Vagina (tissue), 2 donors: ENCODE measurements at regions not wholly inside any gene's neighbourhood (a gene's known extent, or its start where the extent isn't known, plus 50 kb on each side); places are given as distances from the start of the nearest gene placed in this dataset.
A peak's percentile ranks its signal among the peaks of the same experiment; 100 is the strongest.

Experiments
- DNase-seq, 2 donors: peaks; one replicate each; pipeline ENCODE4 v3.0.0-alpha.2; 2017; ENCODE audit errors: extremely low spot score in 2 of 2
- H3K27ac ChIP-seq: fragments of 200-600 bp; sonication (generic); one replicate; pipeline ENCODE4 v1.5.1; 2019
- H3K27me3 ChIP-seq: fragments of 200-600 bp; sonication (generic); one replicate; pipeline ENCODE4 v1.5.1; 2019
- H3K36me3 ChIP-seq, 2 donors: fragments of 200-600 bp; sonication (generic); one replicate each; pipeline ENCODE4 v1.5.1; 2017 to 2019
- H3K4me1 ChIP-seq: fragments of 200-600 bp; sonication (generic); one replicate; pipeline ENCODE4 v1.5.1; 2019
- H3K4me3 ChIP-seq, 2 donors: fragments of 200-600 bp; sonication (generic); 1 replicate in 1 of 2; 2 replicates in 1 of 2; pipeline ENCODE4 v1.5.1; 2016 to 2019
- H3K9me3 ChIP-seq: fragments of 200-600 bp; sonication (generic); one replicate; pipeline ENCODE4 v1.5.1; 2019
- CTCF ChIP-seq, 3 experiments: fragments of 450-650 bp in 2 of 3; fragments of 200-600 bp in 1 of 3; sonication (generic) in 1 of 3; IDR thresholded peaks; one replicate each; pipeline ENCODE4 v1.5.1; 2017 to 2019; ENCODE audit warnings: antibody characterized with exemption in 3 of 3, mild to moderate bottlenecking in 2 of 3, moderate library complexity in 2 of 3
- POLR2A ChIP-seq, 2 donors: fragments of 450-650 bp; IDR thresholded peaks; one replicate each; pipeline ENCODE4 v1.6.1; 2017; ENCODE audit warnings: antibody characterized with exemption in 2 of 2, mild to moderate bottlenecking in 2 of 2, moderate library complexity in 2 of 2
- POLR2AphosphoS5 ChIP-seq, 2 donors: sonication (generic); formaldehyde crosslinking; IDR thresholded peaks; one replicate each; pipeline ENCODE4 v1.9.0; 2017; ENCODE audit warnings: antibody characterized with exemption in 2 of 2, mild to moderate bottlenecking in 2 of 2, low read depth in 1 of 2; ENCODE audit not compliant: insufficient read depth in 1 of 2
- intact Hi-C: fragments of 100-400 bp; cut with DNase I; formaldehyde crosslinking; loops from one replicate; pipeline ENCODE4 v1.15.1; 2023

GRCh38 chr10:23630376-23630775 is 191.5 kb downstream of the OTUD1 start:
- H3K9me3 ChIP-seq: peaks cover 4% of the 10 kb centered on the region
- H3K4me3 ChIP-seq: no peak overlapping the region
- TF ChIP-seq POLR2A (IDR thresholded peaks at IDR 0.05): no peak
- TF ChIP-seq POLR2AphosphoS5 (IDR thresholded peaks at IDR 0.05; ENCODE audit: insufficient read depth in 1 of 2, low read depth in 1 of 2): no peak
- no peak for TF ChIP-seq CTCF (IDR thresholded peaks at IDR 0.05)
- H3K36me3 ChIP-seq: no peaks in the 10 kb centered on the region
- intact Hi-C loops: no loop called here
- no peak overlapping the region for H3K27ac ChIP-seq
- no peaks in the 10 kb centered on the region for H3K27me3 ChIP-seq
- DNase-seq: no peak
- H3K4me1 ChIP-seq: no peaks in the 10 kb centered on the region

GRCh38 chr10:23630885-23631284 is 192.0 kb downstream of the OTUD1 start:
- Histone ChIP-seq H3K27me3 (no peaks in the 10 kb centered on the region), H3K36me3 (no peaks in the 10 kb centered on the region), H3K4me3 (no peak overlapping the region), H3K4me1 (no peaks in the 10 kb centered on the region), H3K27ac (no peak overlapping the region), H3K9me3 (peaks cover 4% of the 10 kb centered on the region)
- intact Hi-C loops: no loop called here
- TF ChIP-seq CTCF (IDR thresholded peaks at IDR 0.05) (no peak), POLR2A (IDR thresholded peaks at IDR 0.05) (no peak), POLR2AphosphoS5 (IDR thresholded peaks at IDR 0.05; ENCODE audit: insufficient read depth in 1 of 2, low read depth in 1 of 2) (no peak)
- DNase-seq: no peak

- intact Hi-C loops: no loop called here
- H3K4me1 ChIP-seq: no peaks in the 10 kb centered on the region
These were observed 204.4 kb downstream of the OTUD1 start for GRCh38 chr10:23643111-23643780.

GRCh38 chr10:23648618-23649017 is 209.7 kb downstream of the OTUD1 start:
- Histone ChIP-seq H3K27ac (no peak overlapping the region), H3K27me3 (no peaks in the 10 kb centered on the region), H3K4me3 (no peak overlapping the region), H3K36me3 (no peaks in the 10 kb centered on the region), H3K4me1 (no peaks in the 10 kb centered on the region), H3K9me3 (no peaks in the 10 kb centered on the region)
- DNase-seq: no peak
- TF ChIP-seq POLR2A (IDR thresholded peaks at IDR 0.05) (no peak), CTCF (IDR thresholded peaks at IDR 0.05) (no peak), POLR2AphosphoS5 (IDR thresholded peaks at IDR 0.05; ENCODE audit: insufficient read depth in 1 of 2, low read depth in 1 of 2) (no peak)
- intact Hi-C loops: no loop called here

More at GRCh38 chr10:23643111-23643780, 204.4 kb downstream of the OTUD1 start:
- Histone ChIP-seq H3K27me3 (no peaks in the 10 kb centered on the region), H3K4me3 (no peak overlapping the region), H3K9me3 (no peaks in the 10 kb centered on the region), H3K36me3 (no peaks in the 10 kb centered on the region), H3K27ac (no peak overlapping the region)
- no peak for DNase-seq
- TF ChIP-seq POLR2AphosphoS5 (IDR thresholded peaks at IDR 0.05; ENCODE audit: insufficient read depth in 1 of 2, low read depth in 1 of 2): no peak
- TF ChIP-seq POLR2A (IDR thresholded peaks at IDR 0.05): no peak
- no peak for TF ChIP-seq CTCF (IDR thresholded peaks at IDR 0.05)

GRCh38 chr10:23656735-23657134 is 217.9 kb downstream of the OTUD1 start:
- no peaks in the 10 kb centered on the region for H3K27me3 ChIP-seq

More at GRCh38 chr10:23656735-23657134, 217.9 kb downstream of the OTUD1 start:
- Histone ChIP-seq H3K4me1 (no peaks in the 10 kb centered on the region), H3K9me3 (no peaks in the 10 kb centered on the region), H3K36me3 (no peaks in the 10 kb centered on the region), H3K27ac (no peak overlapping the region), H3K4me3 (no peak overlapping the region)
- no peak for DNase-seq
- TF ChIP-seq POLR2AphosphoS5 (IDR thresholded peaks at IDR 0.05; ENCODE audit: insufficient read depth in 1 of 2, low read depth in 1 of 2) (no peak), CTCF (IDR thresholded peaks at IDR 0.05) (peak in 1 of 3 experiments; percentile 49)
- intact Hi-C loops: no loop called here
